GM12873 (cell line): ENCODE measurements at regions not wholly inside any gene's neighbourhood (a gene's known extent, or its start where the extent isn't known, plus 50 kb on each side); places are given as distances from the start of the nearest gene placed in this dataset.

Source experiments
- TF ChIP-seq, protein P1 (sequence below): IDR thresholded peaks from 2 replicates; pipeline ENCODE4 v1.5.1; 2012; ENCODE audit warnings: low read depth, mild to moderate bottlenecking, moderate library complexity, low read length, control low read depth; ENCODE audit not compliant: insufficient read depth; ENCODE audit errors: missing control alignments

DNA sequence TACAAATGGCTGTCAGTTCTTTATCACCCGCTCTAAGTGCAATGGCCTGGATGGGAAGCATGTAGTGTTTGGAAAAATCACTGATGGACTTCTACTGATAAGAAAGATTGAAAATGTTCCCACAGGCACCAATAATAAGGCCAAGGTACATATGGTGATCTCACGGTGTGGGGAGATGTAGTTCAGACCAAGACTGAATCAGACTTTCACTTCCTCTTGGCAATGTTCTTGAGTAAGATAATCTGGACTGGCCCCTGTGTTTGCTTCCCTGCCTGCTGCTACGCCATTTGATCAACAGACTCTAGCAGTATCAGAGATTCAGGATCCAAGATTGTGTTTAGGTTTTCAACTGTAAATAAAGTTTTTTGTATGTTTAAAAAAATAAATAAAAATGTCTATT lies 682.2 kb upstream of the AMOT start:
- TF ChIP-seq, protein P1, sequence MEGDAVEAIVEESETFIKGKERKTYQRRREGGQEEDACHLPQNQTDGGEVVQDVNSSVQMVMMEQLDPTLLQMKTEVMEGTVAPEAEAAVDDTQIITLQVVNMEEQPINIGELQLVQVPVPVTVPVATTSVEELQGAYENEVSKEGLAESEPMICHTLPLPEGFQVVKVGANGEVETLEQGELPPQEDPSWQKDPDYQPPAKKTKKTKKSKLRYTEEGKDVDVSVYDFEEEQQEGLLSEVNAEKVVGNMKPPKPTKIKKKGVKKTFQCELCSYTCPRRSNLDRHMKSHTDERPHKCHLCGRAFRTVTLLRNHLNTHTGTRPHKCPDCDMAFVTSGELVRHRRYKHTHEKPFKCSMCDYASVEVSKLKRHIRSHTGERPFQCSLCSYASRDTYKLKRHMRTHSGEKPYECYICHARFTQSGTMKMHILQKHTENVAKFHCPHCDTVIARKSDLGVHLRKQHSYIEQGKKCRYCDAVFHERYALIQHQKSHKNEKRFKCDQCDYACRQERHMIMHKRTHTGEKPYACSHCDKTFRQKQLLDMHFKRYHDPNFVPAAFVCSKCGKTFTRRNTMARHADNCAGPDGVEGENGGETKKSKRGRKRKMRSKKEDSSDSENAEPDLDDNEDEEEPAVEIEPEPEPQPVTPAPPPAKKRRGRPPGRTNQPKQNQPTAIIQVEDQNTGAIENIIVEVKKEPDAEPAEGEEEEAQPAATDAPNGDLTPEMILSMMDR = no peak

DNA sequence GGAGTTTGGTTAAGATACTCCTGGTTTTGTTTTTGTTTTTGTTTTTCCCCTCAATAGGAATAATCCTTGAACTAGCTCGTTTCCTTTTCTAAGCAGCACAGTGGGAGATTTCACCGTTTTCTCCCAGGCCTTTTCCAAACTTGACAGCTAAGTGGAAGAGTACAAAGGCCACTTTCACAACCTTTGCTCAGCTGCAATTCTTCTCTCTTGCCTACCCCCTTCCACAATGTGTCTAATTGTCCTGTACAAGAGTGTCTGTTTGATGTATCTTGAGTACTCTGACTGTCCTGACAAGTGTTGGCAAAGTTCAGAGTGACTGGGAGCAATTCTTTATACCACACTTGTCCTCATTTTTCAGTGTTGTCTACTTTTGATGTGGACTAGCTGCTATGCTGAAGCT lies 674.3 kb upstream of the AMOT start:
- TF ChIP-seq, protein P1 = no peak

DNA sequence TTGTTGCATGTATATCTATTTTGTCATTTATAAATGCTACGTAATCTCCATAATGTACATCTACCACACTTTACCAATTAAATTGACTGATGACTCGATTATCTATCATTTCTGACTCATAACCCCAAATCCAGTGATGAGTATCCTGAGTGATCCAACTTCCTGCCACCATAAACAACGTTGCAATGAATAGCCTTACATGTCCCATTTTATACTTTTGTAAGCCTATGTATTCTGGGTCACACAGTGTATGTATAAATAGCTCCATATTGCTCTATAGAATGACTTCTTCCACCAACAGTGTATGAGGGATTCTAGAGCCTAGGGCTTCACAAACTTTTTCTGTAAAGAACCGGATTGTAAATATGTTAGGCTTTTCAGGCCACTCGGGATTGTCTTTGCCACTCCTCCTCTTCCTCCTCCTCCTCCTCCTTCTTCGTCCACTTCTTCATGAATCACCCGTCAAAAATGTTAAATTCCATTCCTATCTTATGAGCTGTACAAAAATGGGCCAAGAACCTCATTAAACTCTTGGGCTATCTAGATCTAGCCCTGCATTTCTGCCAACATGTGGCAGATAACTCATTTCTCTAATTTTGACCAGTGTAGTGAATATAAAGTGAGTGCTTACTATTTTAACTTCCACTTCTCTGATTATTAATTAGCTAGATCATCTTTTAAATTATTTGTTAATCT lies 672.2 kb upstream of the AMOT start:
- TF ChIP-seq, protein P1 = no peak

DNA sequence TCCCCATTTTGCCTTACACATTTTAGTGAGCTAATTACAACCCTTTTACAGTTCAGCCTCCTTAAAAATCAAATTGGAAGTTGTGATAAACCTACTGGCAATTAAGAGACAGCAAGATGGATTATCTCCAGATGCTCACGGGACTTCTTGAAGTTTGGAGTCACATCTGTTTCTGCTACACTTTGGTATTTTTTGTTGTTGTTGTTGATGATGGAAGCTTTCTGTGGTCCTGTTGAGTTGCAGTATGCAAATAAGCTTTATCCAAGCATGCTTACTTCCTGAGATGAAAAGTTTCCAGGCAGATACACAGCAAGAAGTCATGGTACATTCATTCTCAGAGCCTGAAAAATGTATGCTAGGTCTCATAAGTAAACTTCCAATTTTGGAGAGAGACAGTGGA lies 670.0 kb upstream of the AMOT start:
- TF ChIP-seq, protein P1 = no peak

DNA sequence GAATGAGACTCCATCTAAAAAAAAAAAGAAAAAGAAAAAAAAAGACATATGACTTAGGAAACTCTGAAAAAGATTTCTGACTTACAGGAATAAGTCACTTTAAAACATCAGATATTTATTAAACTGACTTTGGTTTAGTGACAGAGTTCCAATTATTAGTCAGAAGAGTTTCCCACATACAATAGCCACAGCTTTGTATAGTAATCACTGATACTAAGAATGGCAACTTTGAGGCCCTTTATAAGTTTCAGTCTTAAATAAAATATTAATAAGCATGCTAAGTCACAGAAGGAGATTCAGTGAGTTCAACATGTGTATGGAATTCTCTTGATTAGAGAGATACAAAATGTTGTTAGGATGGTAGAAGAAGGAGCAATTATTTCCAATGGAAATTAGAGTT lies 652.3 kb upstream of the AMOT start:
- TF ChIP-seq, protein P1 = no peak

DNA sequence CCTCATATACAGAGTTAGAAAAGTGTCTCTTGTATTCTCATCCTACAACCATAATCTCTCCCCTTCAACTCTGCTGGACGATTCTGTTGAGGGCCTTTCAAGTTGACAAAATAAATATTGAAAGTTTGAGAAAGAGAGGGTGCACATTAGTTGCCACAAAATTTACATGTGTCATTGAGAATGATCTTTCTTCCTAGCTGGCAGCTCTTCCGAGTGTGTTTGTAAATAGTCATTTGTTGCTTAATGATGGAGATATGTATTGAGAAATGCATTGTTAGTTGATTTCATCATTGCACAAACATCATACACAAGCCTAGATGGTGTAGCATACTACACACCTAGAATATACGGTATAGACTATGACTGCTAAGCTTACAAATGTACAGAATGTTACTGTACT lies 632.8 kb upstream of the AMOT start:
- TF ChIP-seq, protein P1 = no peak

DNA sequence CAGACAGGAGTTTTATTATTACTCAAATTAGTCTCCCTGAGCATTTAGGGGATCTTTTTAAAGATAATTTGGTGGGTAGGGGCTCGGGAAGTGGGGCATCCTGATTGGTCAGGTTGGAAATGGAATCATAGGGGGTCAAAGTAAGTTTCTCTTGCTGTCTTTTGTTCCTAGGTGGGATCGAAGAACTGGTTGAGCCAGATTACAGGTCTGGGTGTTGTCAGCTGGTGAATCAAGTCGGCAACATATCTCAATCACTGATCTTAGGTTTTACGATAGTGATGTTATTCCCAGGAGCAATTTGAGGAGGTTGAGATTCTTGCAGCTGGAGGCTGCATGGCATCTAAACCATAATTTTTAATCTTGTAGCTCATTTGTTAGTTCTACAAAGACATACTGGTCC lies 629.5 kb upstream of the AMOT start:
- TF ChIP-seq, protein P1 = no peak

DNA sequence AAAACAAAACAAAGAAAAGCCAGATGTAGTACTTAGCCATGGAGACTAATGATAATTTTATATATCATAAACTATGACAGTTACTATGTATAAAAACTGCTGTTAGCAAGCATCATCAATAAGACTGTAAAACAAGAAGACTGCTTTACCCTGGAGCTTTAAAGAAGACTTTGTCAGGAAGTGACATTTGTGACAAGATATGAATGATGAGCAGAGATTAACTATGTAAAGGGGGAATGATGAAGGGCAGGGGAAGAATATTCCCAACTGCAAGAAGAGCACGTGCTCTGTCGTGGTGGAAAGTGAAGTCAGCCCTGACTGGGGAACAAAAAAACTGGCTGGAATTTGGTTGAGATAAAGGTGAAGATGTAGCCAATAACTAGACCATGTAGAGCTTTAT lies 617.1 kb upstream of the AMOT start:
- TF ChIP-seq, protein P1 = no peak
